Stimulated activated CD4-positive, alpha-beta T cell treated with anti-CD3 and anti-CD28 coated beads, TNF-alpha, amount 100 ng/mL, for 1 hour (primary cell): ENCODE measurements at regions not wholly inside any gene's neighbourhood (a gene's known extent, or its start where the extent isn't known, plus 50 kb on each side); places are given as distances from the start of the nearest gene placed in this dataset.

Experiments
- DNase-seq, 3 donors: peaks; one replicate each; pipeline ENCODE4 v3.0.0-alpha.2; 2020; ENCODE audit warnings: low read depth in 3 of 3, low spot score in 1 of 3

- DNase-seq, result no peak
Observed at GRCh38 chr12:14273913-14274311, 91.6 kb upstream of the ATF7IP start.

GRCh38 chr12:14275111-14275510 lies 90.4 kb upstream of the ATF7IP start:
- DNase-seq, result no peak

GRCh38 chr12:14275886-14276285 lies 89.6 kb upstream of the ATF7IP start:
- DNase-seq, result no peak

GRCh38 chr12:14278294-14278953 lies 87.1 kb upstream of the ATF7IP start:
- no peak for DNase-seq

GRCh38 chr12:14279845-14280244 lies 85.6 kb upstream of the ATF7IP start:
- no peak for DNase-seq

- DNase-seq, result no peak
Observed at GRCh38 chr12:14280921-14281320, 84.6 kb upstream of the ATF7IP start.

- DNase-seq, result no peak
Observed at GRCh38 chr12:14281539-14281938, 83.9 kb upstream of the ATF7IP start.

- no peak for DNase-seq
Observed at GRCh38 chr12:14283489-14284144, 81.9 kb upstream of the ATF7IP start.

- DNase-seq, result no peak
Observed at GRCh38 chr12:14284184-14284722, 81.2 kb upstream of the ATF7IP start.

- DNase-seq, result no peak
Observed at GRCh38 chr12:14289601-14290000, 75.9 kb upstream of the ATF7IP start.

- DNase-seq, result no peak
Observed at GRCh38 chr12:14290951-14291350, 74.5 kb upstream of the ATF7IP start.

- DNase-seq, result no peak
Observed at GRCh38 chr12:14303661-14304155, 61.8 kb upstream of the ATF7IP start.

- no peak for DNase-seq
Observed at GRCh38 chr12:14307004-14307403, 58.5 kb upstream of the ATF7IP start.

- no peak for DNase-seq
Observed at GRCh38 chr12:14308516-14308915, 57.0 kb upstream of the ATF7IP start.

GRCh38 chr12:14310866-14311265 lies 54.6 kb upstream of the ATF7IP start:
- no peak for DNase-seq

GRCh38 chr12:14313379-14314138 lies 51.9 kb upstream of the ATF7IP start:
- DNase-seq, result no peak

- DNase-seq, result no peak
Observed at GRCh38 chr12:14314801-14315200, 50.7 kb upstream of the ATF7IP start.

GRCh38 chr12:14315501-14315900 lies 50.0 kb upstream of the ATF7IP start:
- no peak for DNase-seq
